HL-60 (cell line): ENCODE measurements at regions not wholly inside any gene's neighbourhood (a gene's known extent, or its start where the extent isn't known, plus 50 kb on each side); places are given as distances from the start of the nearest gene placed in this dataset.

Experiments
- DNase-seq, 2 experiments: peaks; one replicate each; pipeline ENCODE4 v3.0.0-alpha.2; 2010 to 2020; ENCODE audit warnings: low read depth in 1 of 2, low spot score in 1 of 2
- H3K27ac ChIP-seq: fragments of 250-450 bp; sonication (Bioruptor Pico); replicated peaks from 2 replicates; pipeline ENCODE4 v1.5.1; 2020; ENCODE audit warnings: mild to moderate bottlenecking, moderate library complexity
- H3K27me3 ChIP-seq: fragments of 250-450 bp; sonication (Bioruptor Pico); 2 replicates; pipeline ENCODE4 v1.5.1; 2021; ENCODE audit warnings: mild to moderate bottlenecking, moderate library complexity; ENCODE audit not compliant: insufficient read depth, poor library complexity, severe bottlenecking
- H3K4me3 ChIP-seq: replicated peaks from 2 replicates; pipeline ENCODE4 v1.5.1; 2011; ENCODE audit warnings: mild to moderate bottlenecking, control low read depth, low read length; ENCODE audit not compliant: insufficient read depth
- CTCF ChIP-seq: IDR thresholded peaks from one replicate; pipeline ENCODE4 v1.5.1; 2011; ENCODE audit warnings: low read length, control low read depth, inconsistent platforms; ENCODE audit not compliant: insufficient read depth
- GABPA ChIP-seq: IDR thresholded peaks from 2 replicates; pipeline ENCODE4 v1.6.1; 2012; ENCODE audit warnings: low read depth
- POLR2AphosphoS5 ChIP-seq: IDR thresholded peaks from 2 replicates; pipeline ENCODE4 v1.6.1; 2012; ENCODE audit warnings: low read depth
- REST ChIP-seq: IDR thresholded peaks from 2 replicates; pipeline ENCODE4 v1.6.1; 2012; ENCODE audit warnings: low read depth; ENCODE audit not compliant: insufficient replicate concordance
- SPI1 ChIP-seq: IDR thresholded peaks from 2 replicates; pipeline ENCODE4 v1.6.1; 2012; ENCODE audit warnings: low read depth, mild to moderate bottlenecking, borderline replicate concordance

DNA sequence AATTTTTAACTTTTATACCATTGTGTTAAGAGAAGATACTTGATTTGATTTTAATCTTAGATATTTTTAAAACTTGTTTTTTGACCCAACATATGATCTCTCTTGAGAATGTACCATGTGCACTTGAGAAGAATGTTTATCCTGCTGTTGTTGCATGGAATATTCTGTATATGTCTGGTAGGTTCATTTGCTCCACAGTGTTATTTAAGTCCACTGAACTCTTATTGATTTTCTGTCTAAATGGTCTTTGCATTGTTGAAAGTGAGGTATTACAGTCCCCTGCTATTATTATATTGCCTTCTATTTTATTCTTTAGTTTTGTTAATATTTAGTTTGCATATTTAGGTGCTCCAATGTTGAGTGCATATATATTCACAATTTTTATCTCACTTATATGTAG is 397.3 kb upstream of the CCDC179 start:
- Histone ChIP-seq H3K27ac (no peak overlapping the region), H3K27me3 (no peaks in the 10 kb centered on the region), H3K4me3 (no peak overlapping the region)
- no peak for TF ChIP-seq SPI1
- TF ChIP-seq CTCF = no peak
- TF ChIP-seq GABPA = no peak
- TF ChIP-seq POLR2AphosphoS5 = no peak
- no peak for TF ChIP-seq REST
- DNase-seq = no peak

DNA sequence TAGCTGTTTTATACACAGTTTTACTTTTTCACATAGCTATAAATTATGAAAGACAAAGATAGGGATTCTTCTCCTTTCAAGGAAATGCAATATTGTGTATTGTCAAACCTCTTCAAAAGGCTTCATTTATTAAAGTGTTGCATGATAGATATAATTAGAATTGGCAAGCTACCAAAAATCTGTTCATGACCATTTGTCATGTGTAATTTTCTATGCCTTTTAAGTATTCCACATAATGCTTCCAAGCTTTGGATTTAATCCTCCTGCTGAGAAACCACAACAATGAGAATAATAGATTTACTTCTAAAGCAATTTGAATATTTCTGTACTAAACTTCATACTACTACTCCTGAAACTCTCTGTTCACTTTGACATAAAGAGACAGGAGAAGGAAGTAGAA is 403.2 kb upstream of the CCDC179 start:
- no peak overlapping the region for H3K27ac ChIP-seq
- DNase-seq = no peak
- no peak for TF ChIP-seq CTCF
- TF ChIP-seq REST = no peak
- TF ChIP-seq GABPA = no peak
- no peak for TF ChIP-seq POLR2AphosphoS5
- no peak for TF ChIP-seq SPI1
- H3K27me3 ChIP-seq = no peaks in the 10 kb centered on the region
- H3K4me3 ChIP-seq = no peak overlapping the region

DNA sequence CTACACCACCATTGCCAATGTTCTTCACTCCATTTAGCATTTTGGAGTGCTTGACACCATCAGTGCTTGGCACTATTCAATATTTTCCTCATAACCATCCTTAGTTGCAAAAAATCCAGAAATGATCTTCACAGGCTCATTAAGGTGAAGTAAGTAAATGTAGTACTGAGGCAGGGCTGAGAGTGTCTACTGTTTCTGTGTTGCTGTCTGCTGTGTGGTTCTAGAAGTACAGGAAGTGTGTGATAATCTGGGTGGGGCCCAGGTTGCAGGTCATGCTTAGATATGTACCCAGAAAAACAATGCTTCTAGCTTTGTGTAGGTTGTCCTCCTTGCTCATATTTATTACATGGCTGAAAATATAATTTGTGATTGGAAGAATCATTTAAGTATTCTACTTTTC is 411.8 kb upstream of the CCDC179 start:
- Histone ChIP-seq H3K27ac (no peak overlapping the region), H3K27me3 (no peaks in the 10 kb centered on the region), H3K4me3 (no peak overlapping the region)
- TF ChIP-seq GABPA (no peak), POLR2AphosphoS5 (no peak), REST (no peak), CTCF (no peak), SPI1 (no peak)
- no peak for DNase-seq
